HEK293 (cell line): ENCODE measurements at regions not wholly inside any gene's neighbourhood (a gene's known extent, or its start where the extent isn't known, plus 50 kb on each side); places are given as distances from the start of the nearest gene placed in this dataset.

Experiments
- CTCF ChIA-PET: fragments of 350-600 bp; formaldehyde crosslinking; extraction: SDS; loops from one replicate; lab custom pipeline; 2021; ENCODE audit warnings: antibody characterized with exemption; lab: Yijun Ruan, JAX
- POLR2A ChIA-PET: fragments of 300-600 bp; formaldehyde crosslinking; extraction: SDS; loops from one replicate; lab custom pipeline; 2020; ENCODE audit warnings: antibody characterized with exemption, inconsistent platforms; lab: Yijun Ruan, JAX
- H3K27ac ChIP-seq: fragments of 200-500 bp; sonication (Bioruptor generic); 2 replicates; pipeline ENCODE4 v1.5.1; 2014; ENCODE audit warnings: low read depth, low read length, control low read depth, inconsistent platforms; ENCODE audit errors: extremely low read depth
- H3K36me3 ChIP-seq, 2 experiments: fragments of 200-500 bp in 1 of 2; sonication (Bioruptor generic) in 1 of 2; 1 replicate in 1 of 2; 2 replicates in 1 of 2; pipeline ENCODE4 v1.5.1; 2014 to 2017; ENCODE audit warnings: inconsistent platforms in 2 of 2, low read length in 2 of 2; ENCODE audit not compliant: control insufficient read depth in 2 of 2, insufficient read depth in 1 of 2
- H3K4me1 ChIP-seq: fragments of 200-500 bp; sonication (Bioruptor generic); 2 replicates; pipeline ENCODE4 v1.5.1; 2014; ENCODE audit warnings: mild to moderate bottlenecking, low read length, inconsistent platforms; ENCODE audit not compliant: control insufficient read depth, insufficient read depth
- H3K4me3 ChIP-seq: 2 replicates; pipeline ENCODE4 v1.5.1; 2011; ENCODE audit warnings: low read depth, mild to moderate bottlenecking, control low read depth, low read length, moderate library complexity
- H3K9me3 ChIP-seq: fragments of 200-500 bp; sonication (Bioruptor generic); 2 replicates; pipeline ENCODE4 v1.5.1; 2014; ENCODE audit warnings: low read depth, low read length, inconsistent platforms; ENCODE audit not compliant: control insufficient read depth, insufficient read depth
- GLIS1 ChIP-seq: fragments of 450-650 bp; formaldehyde crosslinking; IDR thresholded peaks from 2 replicates; pipeline ENCODE4 v1.5.1; 2016; ENCODE audit warnings: missing biosample characterization, missing genetic modification characterization
- GLIS2 ChIP-seq: fragments of 450-650 bp; formaldehyde crosslinking; IDR thresholded peaks from 2 replicates; pipeline ENCODE4 v1.5.1; 2016; ENCODE audit warnings: missing biosample characterization, missing genetic modification characterization
- KLF10 ChIP-seq: fragments of 450-650 bp; IDR thresholded peaks from 2 replicates; pipeline ENCODE4 v1.5.1; 2018; ENCODE audit warnings: missing biosample characterization, mild to moderate bottlenecking, missing genetic modification characterization
- ZBTB48 ChIP-seq: fragments of 450-650 bp; formaldehyde crosslinking; IDR thresholded peaks from 2 replicates; pipeline ENCODE4 v1.5.1; 2016; ENCODE audit warnings: missing biosample characterization, missing genetic modification characterization
- ZNF23 ChIP-seq: fragments of 450-650 bp; formaldehyde crosslinking; IDR thresholded peaks from 2 replicates; pipeline ENCODE4 v1.5.1; 2016; ENCODE audit warnings: missing biosample characterization, missing genetic modification characterization, borderline replicate concordance
- ZNF239 ChIP-seq: fragments of 450-650 bp; formaldehyde crosslinking; IDR thresholded peaks from 2 replicates; pipeline ENCODE4 v1.5.1; 2016; ENCODE audit warnings: missing biosample characterization, missing genetic modification characterization
- ZNF24 ChIP-seq: fragments of 450-650 bp; formaldehyde crosslinking; IDR thresholded peaks from 2 replicates; pipeline ENCODE4 v1.5.1; 2016; ENCODE audit warnings: missing biosample characterization, missing genetic modification characterization
- ZNF248 ChIP-seq: fragments of 450-650 bp; formaldehyde crosslinking; IDR thresholded peaks from 2 replicates; pipeline ENCODE4 v1.5.1; 2017; ENCODE audit warnings: missing biosample characterization, missing genetic modification characterization
- ZNF302 ChIP-seq: fragments of 450-650 bp; formaldehyde crosslinking; IDR thresholded peaks from 2 replicates; pipeline ENCODE4 v1.5.1; 2016; ENCODE audit warnings: missing biosample characterization, missing genetic modification characterization, low read depth
- ZNF530 ChIP-seq: fragments of 450-650 bp; formaldehyde crosslinking; IDR thresholded peaks from 2 replicates; pipeline ENCODE4 v1.5.1; 2016; ENCODE audit warnings: low read depth, missing biosample characterization, missing genetic modification characterization
- ZNF549 ChIP-seq: fragments of 450-650 bp; IDR thresholded peaks from 2 replicates; pipeline ENCODE4 v1.5.1; 2018; ENCODE audit warnings: missing biosample characterization, missing genetic modification characterization, mild to moderate bottlenecking, inconsistent platforms, moderate library complexity
- ZNF555 ChIP-seq: fragments of 450-650 bp; formaldehyde crosslinking; conservative IDR thresholded peaks from 2 replicates; pipeline ENCODE4 v1.5.1; 2017; ENCODE audit warnings: missing biosample characterization, mild to moderate bottlenecking, missing genetic modification characterization, inconsistent platforms
- ZNF585B ChIP-seq: fragments of 450-650 bp; formaldehyde crosslinking; IDR thresholded peaks from 2 replicates; pipeline ENCODE4 v1.5.1; 2016; ENCODE audit warnings: missing biosample characterization, missing genetic modification characterization
- ZXDB ChIP-seq: fragments of 450-650 bp; formaldehyde crosslinking; IDR thresholded peaks from 2 replicates; pipeline ENCODE4 v1.5.1; 2016; ENCODE audit warnings: missing biosample characterization, missing genetic modification characterization
- TF ChIP-seq, protein P1 (sequence below): fragments of 450-650 bp; formaldehyde crosslinking; IDR thresholded peaks from 2 replicates; pipeline ENCODE4 v1.5.1; 2016; ENCODE audit warnings: missing biosample characterization, missing genetic modification characterization
- TF ChIP-seq, protein P2 (sequence below): fragments of 450-650 bp; formaldehyde crosslinking; IDR thresholded peaks from 2 replicates; pipeline ENCODE4 v1.5.1; 2016; ENCODE audit warnings: missing biosample characterization, missing genetic modification characterization, low read depth
- TF ChIP-seq, protein P3 (sequence below): fragments of 450-650 bp; formaldehyde crosslinking; IDR thresholded peaks from 2 replicates; pipeline ENCODE4 v1.5.1; 2017; ENCODE audit warnings: missing biosample characterization, mild to moderate bottlenecking, missing genetic modification characterization, moderate library complexity
- TF ChIP-seq, protein P4 (sequence below): fragments of 450-650 bp; formaldehyde crosslinking; IDR thresholded peaks from 2 replicates; pipeline ENCODE4 v1.5.1; 2016; ENCODE audit warnings: missing biosample characterization, missing genetic modification characterization

DNA sequence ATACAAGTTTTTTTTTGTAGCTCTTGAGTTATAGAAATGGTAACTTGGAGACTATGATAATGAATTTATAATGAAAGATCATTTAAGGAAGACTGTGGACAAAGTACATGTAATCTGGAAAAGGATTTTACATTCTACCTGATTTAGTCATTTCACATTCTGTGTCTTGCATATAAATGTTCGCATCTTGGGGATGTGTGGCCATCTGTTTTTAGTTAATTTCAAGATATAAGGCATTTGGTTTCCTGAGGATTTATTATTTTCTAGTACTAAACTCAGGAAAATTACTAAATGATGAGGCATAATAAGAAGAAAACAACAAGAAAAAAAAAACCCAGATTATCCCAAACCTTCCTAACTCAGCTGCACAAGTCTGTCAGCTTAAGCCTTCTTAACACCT, 112.7 kb upstream of the PRL start:
- Histone ChIP-seq H3K9me3 (no peaks in the 10 kb centered on the region), H3K27ac (no peak overlapping the region), H3K4me3 (no peak overlapping the region), H3K4me1 (no peaks in the 10 kb centered on the region), H3K36me3 (no peaks in the 10 kb centered on the region)
- ChIA-PET POLR2A (no interaction called here), CTCF (no interaction called here)
- TF ChIP-seq, protein P1, sequence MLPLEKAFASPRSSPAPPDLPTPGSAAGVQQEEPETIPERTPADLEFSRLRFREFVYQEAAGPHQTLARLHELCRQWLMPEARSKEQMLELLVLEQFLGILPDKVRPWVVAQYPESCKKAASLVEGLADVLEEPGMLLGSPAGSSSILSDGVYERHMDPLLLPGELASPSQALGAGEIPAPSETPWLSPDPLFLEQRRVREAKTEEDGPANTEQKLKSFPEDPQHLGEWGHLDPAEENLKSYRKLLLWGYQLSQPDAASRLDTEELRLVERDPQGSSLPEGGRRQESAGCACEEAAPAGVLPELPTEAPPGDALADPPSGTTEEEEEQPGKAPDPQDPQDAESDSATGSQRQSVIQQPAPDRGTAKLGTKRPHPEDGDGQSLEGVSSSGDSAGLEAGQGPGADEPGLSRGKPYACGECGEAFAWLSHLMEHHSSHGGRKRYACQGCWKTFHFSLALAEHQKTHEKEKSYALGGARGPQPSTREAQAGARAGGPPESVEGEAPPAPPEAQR (tag by site-specific recombination): no peak
- TF ChIP-seq, protein P2, sequence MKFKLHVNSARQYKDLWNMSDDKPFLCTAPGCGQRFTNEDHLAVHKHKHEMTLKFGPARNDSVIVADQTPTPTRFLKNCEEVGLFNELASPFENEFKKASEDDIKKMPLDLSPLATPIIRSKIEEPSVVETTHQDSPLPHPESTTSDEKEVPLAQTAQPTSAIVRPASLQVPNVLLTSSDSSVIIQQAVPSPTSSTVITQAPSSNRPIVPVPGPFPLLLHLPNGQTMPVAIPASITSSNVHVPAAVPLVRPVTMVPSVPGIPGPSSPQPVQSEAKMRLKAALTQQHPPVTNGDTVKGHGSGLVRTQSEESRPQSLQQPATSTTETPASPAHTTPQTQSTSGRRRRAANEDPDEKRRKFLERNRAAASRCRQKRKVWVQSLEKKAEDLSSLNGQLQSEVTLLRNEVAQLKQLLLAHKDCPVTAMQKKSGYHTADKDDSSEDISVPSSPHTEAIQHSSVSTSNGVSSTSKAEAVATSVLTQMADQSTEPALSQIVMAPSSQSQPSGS (tag by site-specific recombination): no peak
- TF ChIP-seq ZNF239 (tag by site-specific recombination): no peak
- TF ChIP-seq ZNF549 (tag by site-specific recombination): no peak
- TF ChIP-seq ZBTB48 (tag by site-specific recombination): no peak
- TF ChIP-seq, protein P3, sequence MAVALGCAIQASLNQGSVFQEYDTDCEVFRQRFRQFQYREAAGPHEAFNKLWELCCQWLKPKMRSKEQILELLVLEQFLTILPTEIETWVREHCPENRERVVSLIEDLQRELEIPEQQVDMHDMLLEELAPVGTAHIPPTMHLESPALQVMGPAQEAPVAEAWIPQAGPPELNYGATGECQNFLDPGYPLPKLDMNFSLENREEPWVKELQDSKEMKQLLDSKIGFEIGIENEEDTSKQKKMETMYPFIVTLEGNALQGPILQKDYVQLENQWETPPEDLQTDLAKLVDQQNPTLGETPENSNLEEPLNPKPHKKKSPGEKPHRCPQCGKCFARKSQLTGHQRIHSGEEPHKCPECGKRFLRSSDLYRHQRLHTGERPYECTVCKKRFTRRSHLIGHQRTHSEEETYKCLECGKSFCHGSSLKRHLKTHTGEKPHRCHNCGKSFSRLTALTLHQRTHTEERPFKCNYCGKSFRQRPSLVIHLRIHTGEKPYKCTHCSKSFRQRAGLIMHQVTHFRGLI (tag by site-specific recombination): no peak
- TF ChIP-seq ZNF555 (tag by site-specific recombination): no peak
- TF ChIP-seq ZXDB (tag by site-specific recombination): no peak
- TF ChIP-seq, protein P4, sequence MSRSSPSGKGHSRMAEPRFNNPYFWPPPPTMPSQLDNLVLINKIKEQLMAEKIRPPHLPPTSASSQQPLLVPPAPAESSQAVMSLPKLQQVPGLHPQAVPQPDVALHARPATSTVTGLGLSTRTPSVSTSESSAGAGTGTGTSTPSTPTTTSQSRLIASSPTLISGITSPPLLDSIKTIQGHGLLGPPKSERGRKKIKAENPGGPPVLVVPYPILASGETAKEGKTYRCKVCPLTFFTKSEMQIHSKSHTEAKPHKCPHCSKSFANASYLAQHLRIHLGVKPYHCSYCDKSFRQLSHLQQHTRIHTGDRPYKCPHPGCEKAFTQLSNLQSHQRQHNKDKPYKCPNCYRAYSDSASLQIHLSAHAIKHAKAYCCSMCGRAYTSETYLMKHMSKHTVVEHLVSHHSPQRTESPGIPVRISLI (tag by site-specific recombination): no peak
- TF ChIP-seq ZNF302 (tag by site-specific recombination): no peak

DNA sequence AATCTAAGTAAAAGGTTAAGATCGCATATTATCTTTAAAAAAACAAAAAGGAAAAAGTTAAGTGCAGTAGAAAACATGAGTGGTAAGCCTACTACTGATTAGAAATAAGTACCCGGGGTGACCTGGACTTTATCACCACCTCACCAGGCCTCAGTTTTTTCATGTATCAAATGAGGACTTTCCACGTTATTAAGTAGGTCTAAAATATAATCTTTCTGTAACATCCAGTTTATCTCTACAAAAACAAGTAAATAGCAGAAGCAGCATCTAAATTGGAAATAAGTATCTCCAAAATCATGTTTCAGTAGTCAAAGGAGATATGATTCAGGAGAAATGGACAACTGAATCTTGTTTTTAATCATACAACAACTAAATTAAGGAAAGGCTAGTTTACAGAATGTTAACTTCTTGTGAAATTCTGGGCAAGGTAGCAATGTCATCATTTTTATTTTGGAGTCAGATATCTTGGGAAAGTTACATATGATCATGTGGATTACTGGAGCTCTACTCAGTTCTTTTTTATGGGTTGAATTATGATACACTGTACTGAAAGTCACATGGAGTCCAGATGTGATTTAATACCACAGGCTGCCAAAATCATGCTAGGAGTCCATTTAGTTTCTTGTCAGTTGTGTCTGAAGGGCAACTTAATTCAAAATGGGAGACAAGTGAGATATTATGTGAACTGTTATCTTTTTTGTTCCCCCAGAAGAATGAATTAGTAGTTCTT, 114.7 kb upstream of the PRL start:
- POLR2A ChIA-PET: no interaction called here

DNA sequence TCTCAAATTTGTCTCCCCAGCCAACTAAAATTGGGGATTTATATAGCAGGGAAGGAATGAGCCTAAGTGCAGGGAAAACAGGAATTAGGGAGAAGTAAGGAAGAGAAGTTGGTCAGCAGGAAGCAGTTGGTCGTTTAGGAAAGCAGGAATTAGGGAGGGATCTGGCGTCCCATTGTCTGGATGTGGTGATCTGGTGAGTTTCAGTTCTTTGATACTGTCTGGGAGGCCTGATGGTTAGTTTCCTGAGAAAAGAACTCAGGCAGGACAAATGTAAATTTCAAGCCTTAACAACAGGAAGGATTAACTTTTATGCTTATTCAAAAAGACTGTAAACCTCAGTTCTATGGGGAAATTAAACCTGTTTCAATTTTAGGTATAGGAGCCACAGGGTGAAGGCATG, 116.2 kb upstream of the PRL start:
- CTCF ChIA-PET: interaction anchor here (1.4 kb wide), 1 partner anchor 19 kb away, joined by 3 read pairs; no protein-coding TSS in a partner anchor
- no peaks in the 10 kb centered on the region for H3K36me3 ChIP-seq
- no peak overlapping the region for H3K27ac ChIP-seq
- TF ChIP-seq KLF10 (tag by site-specific recombination) (no peak), ZNF24 (no peak), ZNF23 (tag by site-specific recombination) (no peak), ZNF530 (tag by site-specific recombination) (no peak), ZNF248 (tag by site-specific recombination) (no peak)
- TF ChIP-seq, all 188 proteins: peak for 0
- H3K4me3 ChIP-seq: no peak overlapping the region
- no peaks in the 10 kb centered on the region for H3K4me1 ChIP-seq
- no peaks in the 10 kb centered on the region for H3K9me3 ChIP-seq
- POLR2A ChIA-PET: no interaction called here

More for the DNA sequence above, 114.7 kb upstream of the PRL start:
- TF ChIP-seq ZNF549 (tag by site-specific recombination) (no peak), ZNF585B (no peak), GLIS2 (tag by site-specific recombination) (no peak), GLIS1 (tag by site-specific recombination) (no peak)
- Histone ChIP-seq H3K27ac (no peak overlapping the region), H3K4me1 (no peaks in the 10 kb centered on the region), H3K4me3 (no peak overlapping the region), H3K9me3 (no peaks in the 10 kb centered on the region), H3K36me3 (no peaks in the 10 kb centered on the region)
- CTCF ChIA-PET: no interaction called here
